Loucy (cell line): ENCODE measurements at regions not wholly inside any gene's neighbourhood (a gene's known extent, or its start where the extent isn't known, plus 50 kb on each side); places are given as distances from the start of the nearest gene placed in this dataset.
"Not testable (repeated sequence)": the region's sequence is repeated elsewhere in the genome, so short reads cannot be mapped to it uniquely, and the experiment has no call there.

Experiments used
- CTCF ChIP-seq: fragments of 200-600 bp; sonication (generic); conservative IDR thresholded peaks from 2 replicates; pipeline ENCODE4 v1.5.1; 2014; ENCODE audit warnings: mild to moderate bottlenecking, antibody characterized with exemption, low read length
- EZH2phosphoT487 ChIP-seq: fragments of 200-600 bp; IDR thresholded peaks from 2 replicates; pipeline ENCODE4 v1.6.1; 2018; ENCODE audit warnings: antibody characterized with exemption, mild to moderate bottlenecking, moderate library complexity, borderline replicate concordance

DNA sequence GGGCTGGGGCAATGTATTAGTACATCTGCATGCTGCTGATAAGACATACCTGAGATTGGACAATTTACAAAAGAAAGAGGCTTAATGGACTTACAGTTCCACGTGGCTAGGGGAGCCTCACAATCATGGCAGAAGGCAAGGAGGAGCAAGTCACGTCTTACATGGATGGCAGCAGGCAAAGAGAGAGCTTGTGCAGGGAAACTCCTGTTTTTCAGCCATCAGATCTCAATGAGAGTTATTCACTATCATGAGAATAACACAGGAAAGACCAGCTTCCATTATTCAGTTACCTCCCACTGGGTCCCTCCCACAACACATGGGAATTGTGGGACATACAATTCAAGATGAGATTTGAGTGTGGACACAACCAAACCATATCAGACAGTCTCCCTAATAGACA, 504.2 kb upstream of the FANCL start:
- not testable (repeated sequence) for TF ChIP-seq CTCF, EZH2phosphoT487
